ENCODE measurements at regions not wholly inside any gene's neighbourhood (a gene's known extent, or its start where the extent isn't known, plus 50 kb on each side); places are given as distances from the start of the nearest gene placed in this dataset.

- no TSS peak for BruUV-seq (replicated peaks)
- Histone ChIP-seq H3K36me3 (ENCODE audit: low read depth, low read length) (no peaks in the 10 kb centered on the region), H4K20me1 (ENCODE audit: low read length) (no peaks in the 10 kb centered on the region), H3K9me2 (replicated peaks; ENCODE audit: low read length) (no peaks in the 10 kb centered on the region), H3K4me1 (ENCODE audit: insufficient read depth, low read length) (peaks cover 19% of the 10 kb centered on the region), H3K27ac (ENCODE audit: low read length) (no peak overlapping the region), H2AFZ (ENCODE audit: low read length) (no peak overlapping the region), H3K4me2 (ENCODE audit: low read length) (no peak overlapping the region), H3K27me3 (ENCODE audit: low read length) (no peaks in the 10 kb centered on the region), H3K9ac (ENCODE audit: low read length) (no peak overlapping the region), H3K9me3 (ENCODE audit: low read length) (0 out of 2 replicates have a peak, but pooled peaks cover 3% of the 10 kb centered on the region), H3K4me3 (ENCODE audit: low read length) (no peak overlapping the region), H3K79me2 (ENCODE audit: low read length) (no peaks in the 10 kb centered on the region), H3F3A (ENCODE audit: low read length, unreplicated experiment) (no peaks in the 10 kb centered on the region)
- ChIA-PET CTCF (interaction anchor here (0.6 kb wide), 1 partner anchor 39 kb away, joined by 3 read pairs; no protein-coding TSS in a partner anchor), POLR2A (ENCODE audit: unreplicated experiment) (no interaction called here)
- DNase-seq (no peak), ATAC-seq (no peak)
- no peak for TF ChIP-seq EZH2phosphoT487 (IDR thresholded peaks at IDR 0.05; ENCODE audit: borderline replicate concordance, low read length)
- TF ChIP-seq EZH2 (IDR thresholded peaks at IDR 0.05; ENCODE audit: low read length, unreplicated experiment) = no peak
- no peak for TF ChIP-seq CTCF (conservative IDR thresholded peaks at IDR 0.05; ENCODE audit: low read depth, low read length)
- intact Hi-C loops (cut with micrococcal nuclease) = no loop called here
Observed at GRCh38 chr11:69385832-69386427, 92.0 kb downstream of the MYEOV start.

GRCh38 chr11:69386594-69387408, 92.8 kb downstream of the MYEOV start:
- no peak overlapping the region for H3K4me3 ChIP-seq (ENCODE audit: low read length)
- H3K9ac ChIP-seq (ENCODE audit: low read length) = no peak overlapping the region
- intact Hi-C loops (cut with micrococcal nuclease) = no loop called here
- BruUV-seq (replicated peaks) = no TSS peak
- H3K27me3 ChIP-seq (ENCODE audit: low read length) = no peaks in the 10 kb centered on the region
- 0 out of 2 replicates have a peak, but pooled peaks cover 3% of the 10 kb centered on the region for H3K9me3 ChIP-seq (ENCODE audit: low read length)
- no peaks in the 10 kb centered on the region for H3K9me2 ChIP-seq (replicated peaks; ENCODE audit: low read length)
- TF ChIP-seq CTCF (conservative IDR thresholded peaks at IDR 0.05; ENCODE audit: low read depth, low read length) (no peak), EZH2phosphoT487 (IDR thresholded peaks at IDR 0.05; ENCODE audit: borderline replicate concordance, low read length) (no peak), EZH2 (IDR thresholded peaks at IDR 0.05; ENCODE audit: low read length, unreplicated experiment) (no peak)
- DNase-seq (no peak), ATAC-seq (no peak)
- H2AFZ ChIP-seq (ENCODE audit: low read length) = no peak overlapping the region
- H4K20me1 ChIP-seq (ENCODE audit: low read length) = no peaks in the 10 kb centered on the region
- peaks cover 19% of the 10 kb centered on the region for H3K4me1 ChIP-seq (ENCODE audit: insufficient read depth, low read length)
- no peaks in the 10 kb centered on the region for H3F3A ChIP-seq (ENCODE audit: low read length, unreplicated experiment)
- H3K27ac ChIP-seq (ENCODE audit: low read length) = no peak overlapping the region
- no peak overlapping the region for H3K4me2 ChIP-seq (ENCODE audit: low read length)
- POLR2A ChIA-PET (ENCODE audit: unreplicated experiment) = no interaction called here
- no peaks in the 10 kb centered on the region for H3K79me2 ChIP-seq (ENCODE audit: low read length)
- CTCF ChIA-PET = no interaction called here
- no peaks in the 10 kb centered on the region for H3K36me3 ChIP-seq (ENCODE audit: low read depth, low read length)

GRCh38 chr11:69387409-69387885, 93.5 kb downstream of the MYEOV start:
- H3F3A ChIP-seq (ENCODE audit: low read length, unreplicated experiment) = no peaks in the 10 kb centered on the region
- CTCF ChIA-PET = no interaction called here
- H3K79me2 ChIP-seq (ENCODE audit: low read length) = no peaks in the 10 kb centered on the region
- H2AFZ ChIP-seq (ENCODE audit: low read length) = no peak overlapping the region
- no peak for TF ChIP-seq CTCF (conservative IDR thresholded peaks at IDR 0.05; ENCODE audit: low read depth, low read length)
- TF ChIP-seq EZH2 (IDR thresholded peaks at IDR 0.05; ENCODE audit: low read length, unreplicated experiment) = no peak
- TF ChIP-seq EZH2phosphoT487 (IDR thresholded peaks at IDR 0.05; ENCODE audit: borderline replicate concordance, low read length) = no peak
- 0 out of 2 replicates have a peak, but pooled peaks cover 3% of the 10 kb centered on the region for H3K9me3 ChIP-seq (ENCODE audit: low read length)
- no peaks in the 10 kb centered on the region for H3K9me2 ChIP-seq (replicated peaks; ENCODE audit: low read length)
- peak overlapping the region; percentile 68 for H3K27ac ChIP-seq (ENCODE audit: low read length)
- no peaks in the 10 kb centered on the region for H3K27me3 ChIP-seq (ENCODE audit: low read length)
- intact Hi-C loops (cut with micrococcal nuclease) = no loop called here
- ATAC-seq = no peak
- H3K4me3 ChIP-seq (ENCODE audit: low read length) = no peak overlapping the region
- no peaks in the 10 kb centered on the region for H3K36me3 ChIP-seq (ENCODE audit: low read depth, low read length)
- POLR2A ChIA-PET (ENCODE audit: unreplicated experiment) = no interaction called here
- H3K4me2 ChIP-seq (ENCODE audit: low read length) = no peak overlapping the region
- no TSS peak for BruUV-seq (replicated peaks)
- peaks cover 19% of the 10 kb centered on the region for H3K4me1 ChIP-seq (ENCODE audit: insufficient read depth, low read length)
- no peaks in the 10 kb centered on the region for H4K20me1 ChIP-seq (ENCODE audit: low read length)
- H3K9ac ChIP-seq (ENCODE audit: low read length) = peak overlapping the region; percentile 12; the same call in 1 of the 2 replicates
- peak; percentile 18 for DNase-seq
